HCT116 (cell line): ENCODE measurements at regions not wholly inside any gene's neighbourhood (a gene's known extent, or its start where the extent isn't known, plus 50 kb on each side); places are given as distances from the start of the nearest gene placed in this dataset.

ENCODE experiments used
- CEBPB ChIP-seq: IDR thresholded peaks from 2 replicates; pipeline ENCODE4 v1.6.1; 2012; ENCODE audit warnings: low read depth
- ELF1 ChIP-seq: IDR thresholded peaks from 2 replicates; pipeline ENCODE4 v1.6.1; 2012; ENCODE audit warnings: low read depth, borderline replicate concordance
- EZH2 ChIP-seq: fragments of 200-600 bp; sonication (generic); IDR thresholded peaks from 2 replicates; pipeline ENCODE4 v1.6.1; 2017; ENCODE audit warnings: antibody characterized with exemption, mixed run types
- EZH2phosphoT487 ChIP-seq: fragments of 200-600 bp; IDR thresholded peaks from 2 replicates; pipeline ENCODE4 v1.6.1; 2018; ENCODE audit warnings: antibody characterized with exemption, borderline replicate concordance
- POLR2A ChIP-seq: IDR thresholded peaks from 2 replicates; pipeline ENCODE4 v1.7.0; 2011; ENCODE audit warnings: borderline replicate concordance; ENCODE audit not compliant: insufficient read depth, insufficient read length; ENCODE audit errors: extremely low read depth
- RAD21 ChIP-seq: IDR thresholded peaks from 2 replicates; pipeline ENCODE4 v1.6.1; 2012; ENCODE audit warnings: low read depth, mild to moderate bottlenecking
- TCF7L2 ChIP-seq: IDR thresholded peaks from 2 replicates; pipeline ENCODE4 v1.7.0; 2011; ENCODE audit warnings: borderline replicate concordance, inconsistent platforms; ENCODE audit not compliant: insufficient read depth, insufficient read length; ENCODE audit errors: extremely low read depth
- YY1 ChIP-seq: IDR thresholded peaks from 2 replicates; pipeline ENCODE4 v1.6.1; 2011; ENCODE audit warnings: low read length, low read depth, moderate library complexity, mild to moderate bottlenecking; ENCODE audit not compliant: insufficient replicate concordance; ENCODE audit errors: extremely low read depth
- ZNF274 ChIP-seq: fragments of 200-500 bp; sonication (Bioruptor generic); IDR thresholded peaks from 2 replicates; pipeline ENCODE4 v1.6.1; 2014; ENCODE audit warnings: mild to moderate bottlenecking, low read depth, low read length, inconsistent platforms
- TF ChIP-seq, protein P1 (sequence below), 3 experiments: fragments of 200-600 bp in 1 of 3; sonication (generic) in 1 of 3; IDR thresholded peaks in 2 of 3; conservative IDR thresholded peaks in 1 of 3; 2 replicates each; pipeline ENCODE4 v1.5.1; 2012 to 2017; ENCODE audit warnings: low read depth in 2 of 3, low read length in 2 of 3, antibody characterized with exemption in 1 of 3, borderline replicate concordance in 1 of 3, control low read depth in 1 of 3, mild to moderate bottlenecking in 1 of 3, mixed read lengths in 1 of 3, mixed run types in 1 of 3, moderate library complexity in 1 of 3; ENCODE audit not compliant: insufficient read depth in 1 of 3
- TF ChIP-seq, protein P2 (sequence below): IDR thresholded peaks from 2 replicates; pipeline ENCODE4 v1.6.1; 2012; ENCODE audit warnings: low read depth
- TF ChIP-seq, protein P3 (sequence below): IDR thresholded peaks from 2 replicates; pipeline ENCODE4 v1.6.1; 2012

DNA sequence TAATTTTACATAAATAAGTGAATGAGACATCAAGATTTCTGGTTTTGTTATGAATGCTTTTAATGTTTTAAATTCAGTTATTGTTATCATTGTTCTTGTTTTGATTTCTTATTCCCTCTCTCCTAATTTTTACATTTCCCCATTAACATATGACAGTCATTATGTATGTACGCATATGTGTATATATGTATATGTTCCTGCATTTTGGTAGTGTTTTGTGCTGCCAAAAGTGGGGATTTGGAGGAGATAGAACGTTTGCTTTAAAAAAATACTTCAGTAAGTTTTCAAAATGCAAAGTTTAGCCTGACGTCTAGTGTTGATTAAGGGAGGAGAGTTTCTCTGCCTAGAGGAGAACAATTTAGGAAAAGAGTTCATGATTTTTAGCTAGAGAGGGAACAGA lies 385.2 kb downstream of the EPHA4 start:
- TF ChIP-seq TCF7L2 (no peak), ZNF274 (no peak), CEBPB (no peak), EZH2 (no peak), ELF1 (no peak), POLR2A (no peak), RAD21 (no peak), YY1 (no peak), EZH2phosphoT487 (no peak)
- TF ChIP-seq, protein P1, sequence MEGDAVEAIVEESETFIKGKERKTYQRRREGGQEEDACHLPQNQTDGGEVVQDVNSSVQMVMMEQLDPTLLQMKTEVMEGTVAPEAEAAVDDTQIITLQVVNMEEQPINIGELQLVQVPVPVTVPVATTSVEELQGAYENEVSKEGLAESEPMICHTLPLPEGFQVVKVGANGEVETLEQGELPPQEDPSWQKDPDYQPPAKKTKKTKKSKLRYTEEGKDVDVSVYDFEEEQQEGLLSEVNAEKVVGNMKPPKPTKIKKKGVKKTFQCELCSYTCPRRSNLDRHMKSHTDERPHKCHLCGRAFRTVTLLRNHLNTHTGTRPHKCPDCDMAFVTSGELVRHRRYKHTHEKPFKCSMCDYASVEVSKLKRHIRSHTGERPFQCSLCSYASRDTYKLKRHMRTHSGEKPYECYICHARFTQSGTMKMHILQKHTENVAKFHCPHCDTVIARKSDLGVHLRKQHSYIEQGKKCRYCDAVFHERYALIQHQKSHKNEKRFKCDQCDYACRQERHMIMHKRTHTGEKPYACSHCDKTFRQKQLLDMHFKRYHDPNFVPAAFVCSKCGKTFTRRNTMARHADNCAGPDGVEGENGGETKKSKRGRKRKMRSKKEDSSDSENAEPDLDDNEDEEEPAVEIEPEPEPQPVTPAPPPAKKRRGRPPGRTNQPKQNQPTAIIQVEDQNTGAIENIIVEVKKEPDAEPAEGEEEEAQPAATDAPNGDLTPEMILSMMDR (IDR thresholded peaks at IDR 0.05 in 2 of 3, conservative IDR thresholded peaks at IDR 0.05 in 1 of 3; ENCODE audit: borderline replicate concordance in 1 of 3, insufficient read depth in 1 of 3, low read depth in 2 of 3, low read length in 2 of 3), result no peak
- TF ChIP-seq, protein P2, sequence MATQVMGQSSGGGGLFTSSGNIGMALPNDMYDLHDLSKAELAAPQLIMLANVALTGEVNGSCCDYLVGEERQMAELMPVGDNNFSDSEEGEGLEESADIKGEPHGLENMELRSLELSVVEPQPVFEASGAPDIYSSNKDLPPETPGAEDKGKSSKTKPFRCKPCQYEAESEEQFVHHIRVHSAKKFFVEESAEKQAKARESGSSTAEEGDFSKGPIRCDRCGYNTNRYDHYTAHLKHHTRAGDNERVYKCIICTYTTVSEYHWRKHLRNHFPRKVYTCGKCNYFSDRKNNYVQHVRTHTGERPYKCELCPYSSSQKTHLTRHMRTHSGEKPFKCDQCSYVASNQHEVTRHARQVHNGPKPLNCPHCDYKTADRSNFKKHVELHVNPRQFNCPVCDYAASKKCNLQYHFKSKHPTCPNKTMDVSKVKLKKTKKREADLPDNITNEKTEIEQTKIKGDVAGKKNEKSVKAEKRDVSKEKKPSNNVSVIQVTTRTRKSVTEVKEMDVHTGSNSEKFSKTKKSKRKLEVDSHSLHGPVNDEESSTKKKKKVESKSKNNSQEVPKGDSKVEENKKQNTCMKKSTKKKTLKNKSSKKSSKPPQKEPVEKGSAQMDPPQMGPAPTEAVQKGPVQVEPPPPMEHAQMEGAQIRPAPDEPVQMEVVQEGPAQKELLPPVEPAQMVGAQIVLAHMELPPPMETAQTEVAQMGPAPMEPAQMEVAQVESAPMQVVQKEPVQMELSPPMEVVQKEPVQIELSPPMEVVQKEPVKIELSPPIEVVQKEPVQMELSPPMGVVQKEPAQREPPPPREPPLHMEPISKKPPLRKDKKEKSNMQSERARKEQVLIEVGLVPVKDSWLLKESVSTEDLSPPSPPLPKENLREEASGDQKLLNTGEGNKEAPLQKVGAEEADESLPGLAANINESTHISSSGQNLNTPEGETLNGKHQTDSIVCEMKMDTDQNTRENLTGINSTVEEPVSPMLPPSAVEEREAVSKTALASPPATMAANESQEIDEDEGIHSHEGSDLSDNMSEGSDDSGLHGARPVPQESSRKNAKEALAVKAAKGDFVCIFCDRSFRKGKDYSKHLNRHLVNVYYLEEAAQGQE, result no peak
- TF ChIP-seq, protein P3, sequence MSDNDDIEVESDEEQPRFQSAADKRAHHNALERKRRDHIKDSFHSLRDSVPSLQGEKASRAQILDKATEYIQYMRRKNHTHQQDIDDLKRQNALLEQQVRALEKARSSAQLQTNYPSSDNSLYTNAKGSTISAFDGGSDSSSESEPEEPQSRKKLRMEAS, result no peak
